Kidney (tissue), 13 donors: ENCODE measurements at regions not wholly inside any gene's neighbourhood (a gene's known extent, or its start where the extent isn't known, plus 50 kb on each side); places are given as distances from the start of the nearest gene placed in this dataset.
A peak's percentile ranks its signal among the peaks of the same experiment; 100 is the strongest.

Experiments
- DNase-seq, 5 donors: peaks; one replicate each; pipeline ENCODE4 v3.0.0-alpha.2; 2013 to 2020
- FAIRE-seq: peaks from 2 replicates; lab custom pipeline; 2012; peaks lifted over from hg19 to GRCh38; lab: Jason Lieb, UNC
- H3K27ac ChIP-seq, 2 donors: one replicate each; pipeline ENCODE4 v1.7.0; 2013; ENCODE audit warnings: low read depth in 2 of 2, low read length in 2 of 2, inconsistent platforms in 1 of 2
- H3K27me3 ChIP-seq: one replicate; pipeline ENCODE4 v1.7.1; 2013; ENCODE audit warnings: low read length, inconsistent platforms; ENCODE audit not compliant: control insufficient read depth, insufficient read depth
- H3K36me3 ChIP-seq, 3 donors: one replicate each; pipeline versions ENCODE4 v1.7.0 to v1.7.1; 2013; ENCODE audit warnings: low read length in 3 of 3, control low read depth in 1 of 3, inconsistent platforms in 1 of 3; ENCODE audit not compliant: insufficient read depth in 3 of 3, control insufficient read depth in 2 of 3
- H3K4me1 ChIP-seq, 3 donors: one replicate each; pipeline versions ENCODE4 v1.7.0 to v1.7.1; 2013; ENCODE audit warnings: low read length in 3 of 3, inconsistent platforms in 1 of 3, low read depth in 1 of 3; ENCODE audit not compliant: control insufficient read depth in 2 of 3, insufficient read depth in 2 of 3
- H3K4me3 ChIP-seq, 3 donors: one replicate each; pipeline versions ENCODE4 v1.7.0 to v1.8.1; 2013; ENCODE audit warnings: low read length in 3 of 3, control low read depth in 1 of 3, inconsistent platforms in 1 of 3
- H3K9ac ChIP-seq, 3 donors: one replicate each; pipeline versions ENCODE4 v1.7.0 to v1.7.1; 2013; ENCODE audit warnings: low read length in 3 of 3, control low read depth in 1 of 3, inconsistent platforms in 1 of 3
- H3K9me3 ChIP-seq, 3 donors: one replicate each; pipeline versions ENCODE4 v1.7.0 to v1.7.1; 2013; ENCODE audit warnings: low read length in 3 of 3, control low read depth in 1 of 3, inconsistent platforms in 1 of 3; ENCODE audit not compliant: control insufficient read depth in 2 of 3, insufficient read depth in 1 of 3
- intact Hi-C: fragments of 100-400 bp; cut with DNase I; formaldehyde crosslinking; loops from one replicate; pipeline ENCODE4 v1.11.1; 2022
- TF ChIP-seq, protein P1 (sequence below): IDR thresholded peaks from 3 replicates; pipeline ENCODE4 v1.5.1; 2012; ENCODE audit warnings: mild to moderate bottlenecking, moderate library complexity, borderline replicate concordance; ENCODE audit not compliant: insufficient read depth; ENCODE audit errors: extremely low read depth
- donor health status: control.
- donor health status: control.
- donor health status: control.
- donor health status: control.
- donor health status: control.
- donor health status: DM: yes; HTN: yes; CAD: no.
- donor health status: Normal renal cell carcinoma (clear cell type).

- intact Hi-C loops, result no loop called here
- DNase-seq (no peak), FAIRE-seq (no peak)
- H3K36me3 ChIP-seq, result no peaks in the 10 kb centered on the region
- no peak overlapping the region for H3K27ac ChIP-seq
- no peak overlapping the region for H3K9ac ChIP-seq
- H3K4me3 ChIP-seq, result no peak overlapping the region
- H3K4me1 ChIP-seq, result no peaks in the 10 kb centered on the region
- TF ChIP-seq, protein P1, sequence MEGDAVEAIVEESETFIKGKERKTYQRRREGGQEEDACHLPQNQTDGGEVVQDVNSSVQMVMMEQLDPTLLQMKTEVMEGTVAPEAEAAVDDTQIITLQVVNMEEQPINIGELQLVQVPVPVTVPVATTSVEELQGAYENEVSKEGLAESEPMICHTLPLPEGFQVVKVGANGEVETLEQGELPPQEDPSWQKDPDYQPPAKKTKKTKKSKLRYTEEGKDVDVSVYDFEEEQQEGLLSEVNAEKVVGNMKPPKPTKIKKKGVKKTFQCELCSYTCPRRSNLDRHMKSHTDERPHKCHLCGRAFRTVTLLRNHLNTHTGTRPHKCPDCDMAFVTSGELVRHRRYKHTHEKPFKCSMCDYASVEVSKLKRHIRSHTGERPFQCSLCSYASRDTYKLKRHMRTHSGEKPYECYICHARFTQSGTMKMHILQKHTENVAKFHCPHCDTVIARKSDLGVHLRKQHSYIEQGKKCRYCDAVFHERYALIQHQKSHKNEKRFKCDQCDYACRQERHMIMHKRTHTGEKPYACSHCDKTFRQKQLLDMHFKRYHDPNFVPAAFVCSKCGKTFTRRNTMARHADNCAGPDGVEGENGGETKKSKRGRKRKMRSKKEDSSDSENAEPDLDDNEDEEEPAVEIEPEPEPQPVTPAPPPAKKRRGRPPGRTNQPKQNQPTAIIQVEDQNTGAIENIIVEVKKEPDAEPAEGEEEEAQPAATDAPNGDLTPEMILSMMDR, result no peak
- H3K27me3 ChIP-seq, result no peaks in the 10 kb centered on the region
- H3K9me3 ChIP-seq, result no peaks in the 10 kb centered on the region
Measured at GRCh38 chr3:27578032-27578431, 93.8 kb upstream of the SLC4A7 start.

- no peak overlapping the region for H3K9ac ChIP-seq
- no peaks in the 10 kb centered on the region for H3K27me3 ChIP-seq
- TF ChIP-seq, protein P1, result no peak
- no peaks in the 10 kb centered on the region for H3K9me3 ChIP-seq
- no peak overlapping the region for H3K27ac ChIP-seq
- DNase-seq (no peak), FAIRE-seq (no peak)
- H3K36me3 ChIP-seq, result no peaks in the 10 kb centered on the region
- no peak overlapping the region for H3K4me3 ChIP-seq
- H3K4me1 ChIP-seq, result no peaks in the 10 kb centered on the region
- intact Hi-C loops, result no loop called here
Measured at GRCh38 chr3:27577504-27577903, 93.3 kb upstream of the SLC4A7 start.

GRCh38 chr3:27576171-27576570 lies 92.0 kb upstream of the SLC4A7 start:
- H3K4me1 ChIP-seq, result no peaks in the 10 kb centered on the region
- intact Hi-C loops, result no loop called here
- H3K27me3 ChIP-seq, result no peaks in the 10 kb centered on the region
- TF ChIP-seq, protein P1, result no peak
- H3K4me3 ChIP-seq, result no peak overlapping the region
- no peak overlapping the region for H3K9ac ChIP-seq
- H3K9me3 ChIP-seq, result no peaks in the 10 kb centered on the region
- FAIRE-seq (no peak), DNase-seq (no peak)
- H3K27ac ChIP-seq, result no peak overlapping the region
- H3K36me3 ChIP-seq, result no peaks in the 10 kb centered on the region

GRCh38 chr3:27575499-27575898 lies 91.3 kb upstream of the SLC4A7 start:
- H3K27me3 ChIP-seq, result no peaks in the 10 kb centered on the region
- H3K9ac ChIP-seq, result no peak overlapping the region
- H3K36me3 ChIP-seq, result no peaks in the 10 kb centered on the region
- H3K27ac ChIP-seq, result no peak overlapping the region
- no peaks in the 10 kb centered on the region for H3K4me1 ChIP-seq
- H3K9me3 ChIP-seq, result no peaks in the 10 kb centered on the region
- intact Hi-C loops, result no loop called here
- FAIRE-seq, result no peak
- no peak overlapping the region for H3K4me3 ChIP-seq
- TF ChIP-seq, protein P1, result no peak
- peak in 2 of 5 donors; percentile 2 to 59 for DNase-seq
